ENCODE measurements at regions not wholly inside any gene's neighbourhood (a gene's known extent, or its start where the extent isn't known, plus 50 kb on each side); places are given as distances from the start of the nearest gene placed in this dataset.

- peaks cover 0 to 29% (median 14%) of the 10 kb centered on the region in 3 donors for H3K4me1 ChIP-seq
- peak overlapping the region in 3 of 4 donors; percentile 25 to 76 (median 69) for H3K27ac ChIP-seq
- intact Hi-C loops (cut with DNase I) = no loop called here
- no peak for DNase-seq
- no peaks in the 10 kb centered on the region for H3K36me3 ChIP-seq
- H3K4me3 ChIP-seq = no peak overlapping the region
- WGBS, 2 donors = 39 to 47% methylated on average over 7 of the region's 7 CpGs
- no peaks in the 10 kb centered on the region for H3K9me3 ChIP-seq
- H3K27me3 ChIP-seq = no peaks in the 10 kb centered on the region
- TF ChIP-seq POLR2A (IDR thresholded peaks at IDR 0.05) (no peak), CTCF (IDR thresholded peaks at IDR 0.05) (no peak)
Observed at GRCh38 chr10:90175161-90175681, 473.8 kb downstream of the KIF20B start.

GRCh38 chr10:90179696-90180407, 478.5 kb downstream of the KIF20B start:
- peak overlapping the region in 3 of 4 donors; percentile 2 to 71 (median 70) for H3K27ac ChIP-seq
- no peaks in the 10 kb centered on the region for H3K9me3 ChIP-seq
- H3K4me3 ChIP-seq = no peak overlapping the region
- intact Hi-C loops (cut with DNase I) = no loop called here
- peaks cover 0 to 27% (median 17%) of the 10 kb centered on the region in 3 donors for H3K4me1 ChIP-seq
- TF ChIP-seq CTCF (IDR thresholded peaks at IDR 0.05) (no peak), POLR2A (IDR thresholded peaks at IDR 0.05) (no peak)
- 47 to 54% methylated on average over 4 to 5 of the region's 5 CpGs for WGBS, 2 donors
- H3K36me3 ChIP-seq = no peaks in the 10 kb centered on the region
- no peak for DNase-seq
- H3K27me3 ChIP-seq = no peaks in the 10 kb centered on the region

GRCh38 chr10:90180886-90181691, 479.7 kb downstream of the KIF20B start:
- DNase-seq = no peak
- intact Hi-C loops (cut with DNase I) = no loop called here
- TF ChIP-seq CTCF (IDR thresholded peaks at IDR 0.05) (no peak), POLR2A (IDR thresholded peaks at IDR 0.05) (no peak)

GRCh38 chr10:90192825-90193224, 491.4 kb downstream of the KIF20B start:
- intact Hi-C loops (cut with DNase I) = no loop called here
- 40 to 45% methylated on average over 1 of the region's 1 CpG for whole genome bisulfite sequencing, 2 donors
- TF ChIP-seq POLR2A (IDR thresholded peaks at IDR 0.05) = no peak
- TF ChIP-seq CTCF (IDR thresholded peaks at IDR 0.05) = no peak

More at GRCh38 chr10:90180886-90181691, 479.7 kb downstream of the KIF20B start:
- WGBS, 2 donors = 75 to 79% methylated on average over 7 of the region's 7 CpGs
- Histone ChIP-seq H3K27ac (no peak overlapping the region), H3K4me3 (no peak overlapping the region), H3K4me1 (peaks cover 0 to 16% (median 13%) of the 10 kb centered on the region in 3 donors), H3K27me3 (no peaks in the 10 kb centered on the region), H3K9me3 (no peaks in the 10 kb centered on the region), H3K36me3 (no peaks in the 10 kb centered on the region)

More at GRCh38 chr10:90192825-90193224, 491.4 kb downstream of the KIF20B start:
- Histone ChIP-seq H3K27ac (no peak overlapping the region), H3K36me3 (no peaks in the 10 kb centered on the region), H3K4me1 (no peaks in the 10 kb centered on the region), H3K9me3 (no peaks in the 10 kb centered on the region), H3K4me3 (no peak overlapping the region), H3K27me3 (no peaks in the 10 kb centered on the region)
- no peak for DNase-seq
